ENCODE measurements at regions not wholly inside any gene's neighbourhood (a gene's known extent, or its start where the extent isn't known, plus 50 kb on each side); places are given as distances from the start of the nearest gene placed in this dataset.
"Not testable (repeated sequence)": the region's sequence is repeated elsewhere in the genome, so short reads cannot be mapped to it uniquely, and the experiment has no call there.

DNA sequence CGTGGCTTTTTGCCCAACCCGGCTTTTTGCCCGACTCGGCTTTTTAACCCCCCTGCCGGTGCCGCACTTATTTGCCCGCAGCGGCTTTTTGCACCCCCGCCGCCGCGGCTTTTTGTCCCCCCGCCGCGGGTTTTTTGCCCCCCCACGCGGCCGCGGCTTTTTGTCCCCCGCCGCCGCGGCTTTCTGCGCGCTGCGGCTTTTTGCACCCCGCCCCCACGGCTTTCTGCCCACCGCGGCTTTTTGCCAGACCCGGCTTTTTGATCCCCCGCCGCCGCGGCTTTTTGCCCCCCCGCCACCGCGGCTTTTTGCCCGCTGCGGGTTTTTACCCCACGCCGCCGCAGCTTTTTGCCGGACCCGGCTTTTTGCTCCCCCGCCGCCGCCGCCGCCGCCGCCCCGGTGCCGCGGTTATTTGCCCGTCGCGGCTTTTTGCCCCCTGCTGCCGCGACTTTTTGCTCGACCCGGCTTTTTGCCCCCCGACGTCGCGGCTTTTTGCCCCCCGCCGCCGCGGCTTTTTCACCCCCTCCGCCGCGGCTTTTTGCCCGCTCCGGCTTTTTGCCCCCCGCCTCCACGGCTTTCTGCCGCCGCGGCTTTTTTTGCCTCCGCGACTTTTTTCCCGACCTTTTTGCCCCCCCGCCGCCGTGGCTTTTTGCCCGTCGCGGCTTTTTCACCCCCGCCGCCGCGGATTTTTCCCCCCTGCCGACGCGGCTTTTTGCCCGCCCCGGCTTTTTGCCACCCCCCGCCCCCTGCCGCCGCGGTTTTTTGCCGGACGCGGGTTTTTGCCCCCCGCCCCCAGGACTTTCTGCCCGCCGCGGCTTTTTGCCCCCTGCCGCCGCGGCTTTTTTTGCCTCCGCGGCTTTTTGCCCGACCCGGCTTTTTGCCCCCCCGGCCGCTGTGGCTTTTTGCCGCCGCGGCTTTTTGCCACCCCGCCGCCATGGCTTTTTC, 2786.5 kb downstream of the RPIA start:
- DNase-seq (ENCODE audit: low spot score): no peak
- TF ChIP-seq, protein P1, sequence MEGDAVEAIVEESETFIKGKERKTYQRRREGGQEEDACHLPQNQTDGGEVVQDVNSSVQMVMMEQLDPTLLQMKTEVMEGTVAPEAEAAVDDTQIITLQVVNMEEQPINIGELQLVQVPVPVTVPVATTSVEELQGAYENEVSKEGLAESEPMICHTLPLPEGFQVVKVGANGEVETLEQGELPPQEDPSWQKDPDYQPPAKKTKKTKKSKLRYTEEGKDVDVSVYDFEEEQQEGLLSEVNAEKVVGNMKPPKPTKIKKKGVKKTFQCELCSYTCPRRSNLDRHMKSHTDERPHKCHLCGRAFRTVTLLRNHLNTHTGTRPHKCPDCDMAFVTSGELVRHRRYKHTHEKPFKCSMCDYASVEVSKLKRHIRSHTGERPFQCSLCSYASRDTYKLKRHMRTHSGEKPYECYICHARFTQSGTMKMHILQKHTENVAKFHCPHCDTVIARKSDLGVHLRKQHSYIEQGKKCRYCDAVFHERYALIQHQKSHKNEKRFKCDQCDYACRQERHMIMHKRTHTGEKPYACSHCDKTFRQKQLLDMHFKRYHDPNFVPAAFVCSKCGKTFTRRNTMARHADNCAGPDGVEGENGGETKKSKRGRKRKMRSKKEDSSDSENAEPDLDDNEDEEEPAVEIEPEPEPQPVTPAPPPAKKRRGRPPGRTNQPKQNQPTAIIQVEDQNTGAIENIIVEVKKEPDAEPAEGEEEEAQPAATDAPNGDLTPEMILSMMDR (IDR thresholded peaks at IDR 0.05; ENCODE audit: extremely low read depth, missing control alignments): no peak

DNA sequence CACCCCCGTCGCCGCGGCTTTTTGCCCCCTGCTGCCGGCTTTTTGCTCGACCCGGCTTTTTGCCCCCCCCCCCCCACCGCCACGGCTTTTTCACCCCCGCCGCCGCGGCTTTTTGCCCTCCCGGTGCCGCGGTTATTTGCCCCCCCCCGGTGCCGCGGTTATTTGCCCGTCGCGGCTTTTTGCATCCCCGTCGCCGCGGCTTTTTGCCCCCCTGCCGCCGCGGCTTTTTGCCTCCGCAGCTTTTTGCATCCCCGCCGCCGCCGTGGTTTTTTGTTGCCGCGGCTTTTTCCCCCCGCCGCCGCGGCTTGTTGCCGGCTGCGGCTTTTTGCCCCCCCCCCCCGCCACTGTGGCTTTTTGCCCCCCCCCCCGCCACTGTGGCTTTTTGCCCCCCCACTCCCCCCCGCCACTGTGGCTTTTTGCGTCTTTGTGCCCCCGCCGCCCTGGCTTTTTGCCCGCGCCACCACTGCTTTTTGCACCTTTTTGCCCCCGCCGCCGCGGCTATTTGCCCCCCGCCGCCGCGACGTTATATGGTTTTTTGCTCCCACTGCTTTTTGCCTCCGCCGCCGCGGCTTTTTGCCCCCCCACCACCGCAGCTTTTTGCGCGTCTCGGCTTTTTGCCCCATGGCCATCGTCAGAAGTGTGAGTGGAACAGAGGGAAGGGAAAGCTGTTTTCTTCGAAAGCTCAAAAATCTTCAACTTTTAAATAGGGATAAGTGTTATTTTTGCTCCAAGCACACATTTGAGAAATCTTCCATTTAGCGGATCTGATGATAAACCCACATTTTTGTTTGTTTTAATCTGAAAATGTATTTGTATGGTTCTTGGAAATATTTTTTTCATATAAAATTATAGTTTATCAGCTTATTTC, 2787.6 kb downstream of the RPIA start:
- not testable (repeated sequence) for DNase-seq (ENCODE audit: low spot score)

GRCh38 chr2:91485226-91485625, 2793.8 kb downstream of the RPIA start:
- DNase-seq (ENCODE audit: low spot score): not testable (repeated sequence)

GRCh38 chr2:91497129-91498064, 2805.9 kb downstream of the RPIA start:
- not testable (repeated sequence) for DNase-seq (ENCODE audit: low spot score)

- not testable (repeated sequence) for DNase-seq (ENCODE audit: low spot score)
Observed at GRCh38 chr2:91498065-91498449, 2806.6 kb downstream of the RPIA start.

DNA sequence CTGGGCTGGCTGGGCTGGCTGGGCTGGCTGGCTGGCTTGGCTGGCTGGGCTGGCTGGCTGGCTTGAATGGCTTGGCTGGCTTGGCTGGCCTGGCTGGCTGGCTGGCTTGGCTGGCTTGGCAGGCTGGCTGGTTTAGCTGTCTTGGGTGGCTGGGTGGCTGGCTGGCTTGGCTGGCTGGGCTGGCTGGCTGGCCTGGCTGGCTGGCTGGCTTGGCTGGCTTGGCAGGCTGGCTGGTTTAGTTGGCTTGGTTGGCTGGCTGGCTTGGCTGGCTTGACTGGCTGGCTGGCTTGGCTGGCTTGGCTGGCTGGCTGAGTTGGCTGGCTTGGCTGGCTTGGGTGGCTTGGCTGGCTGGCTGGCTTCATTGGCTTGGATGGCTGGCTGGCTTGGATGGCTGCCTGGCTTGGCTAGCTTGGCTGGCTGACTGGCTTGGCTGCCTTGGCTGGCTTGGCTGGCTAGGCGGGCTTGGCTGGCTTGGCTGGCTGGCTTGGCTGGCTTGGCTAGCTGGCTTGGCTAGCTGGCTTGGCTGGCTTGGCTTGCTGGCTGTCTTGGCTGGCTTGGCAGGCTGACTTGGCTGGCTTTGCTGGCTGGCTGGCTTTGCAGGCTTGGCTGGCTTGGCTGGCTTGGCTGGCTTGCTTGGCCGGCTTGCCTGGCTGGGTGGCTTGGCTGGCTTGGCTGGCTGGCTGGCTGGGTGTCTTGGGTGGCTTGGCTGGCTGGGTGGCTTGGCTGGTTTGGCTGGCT, 2807.2 kb downstream of the RPIA start:
- not testable (repeated sequence) for DNase-seq (ENCODE audit: low spot score)

DNA sequence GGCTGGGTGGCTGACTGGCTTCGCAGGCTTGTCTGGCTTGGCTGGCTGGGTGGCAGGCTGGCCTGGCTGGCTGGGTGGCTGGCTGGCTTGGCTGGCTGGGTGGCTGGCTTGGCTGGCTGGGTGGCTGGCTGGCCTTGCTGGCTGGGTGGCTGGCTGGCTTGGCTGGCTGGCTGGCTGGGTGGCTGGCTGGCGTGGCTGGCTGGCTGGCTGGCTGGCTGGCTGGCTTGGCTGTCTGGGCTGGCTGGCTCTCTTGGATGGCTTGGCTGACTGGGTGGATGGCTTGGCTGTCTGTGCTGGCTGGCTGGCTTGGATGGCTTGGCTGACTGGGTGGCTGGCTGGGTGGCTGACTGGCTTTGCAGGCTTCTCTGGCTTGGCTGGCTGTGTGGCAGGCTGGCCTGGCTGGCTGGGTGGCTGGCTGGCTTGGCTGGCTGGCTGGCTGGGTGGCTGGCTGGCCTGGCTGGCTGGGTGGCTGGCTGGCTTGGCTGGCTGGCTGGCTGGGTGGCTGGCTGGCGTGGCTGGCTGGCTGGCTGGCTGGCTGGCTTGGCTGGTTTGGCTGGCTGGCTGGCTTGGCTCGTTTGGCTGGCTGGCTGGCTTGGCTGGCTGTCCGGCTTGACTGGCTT, 2808.1 kb downstream of the RPIA start:
- DNase-seq (ENCODE audit: low spot score): not testable (repeated sequence)

GRCh38 chr2:91500246-91500977, 2808.9 kb downstream of the RPIA start:
- DNase-seq (ENCODE audit: low spot score): not testable (repeated sequence)

GRCh38 chr2:91500978-91501310, 2809.5 kb downstream of the RPIA start:
- DNase-seq (ENCODE audit: low spot score): not testable (repeated sequence)

DNA sequence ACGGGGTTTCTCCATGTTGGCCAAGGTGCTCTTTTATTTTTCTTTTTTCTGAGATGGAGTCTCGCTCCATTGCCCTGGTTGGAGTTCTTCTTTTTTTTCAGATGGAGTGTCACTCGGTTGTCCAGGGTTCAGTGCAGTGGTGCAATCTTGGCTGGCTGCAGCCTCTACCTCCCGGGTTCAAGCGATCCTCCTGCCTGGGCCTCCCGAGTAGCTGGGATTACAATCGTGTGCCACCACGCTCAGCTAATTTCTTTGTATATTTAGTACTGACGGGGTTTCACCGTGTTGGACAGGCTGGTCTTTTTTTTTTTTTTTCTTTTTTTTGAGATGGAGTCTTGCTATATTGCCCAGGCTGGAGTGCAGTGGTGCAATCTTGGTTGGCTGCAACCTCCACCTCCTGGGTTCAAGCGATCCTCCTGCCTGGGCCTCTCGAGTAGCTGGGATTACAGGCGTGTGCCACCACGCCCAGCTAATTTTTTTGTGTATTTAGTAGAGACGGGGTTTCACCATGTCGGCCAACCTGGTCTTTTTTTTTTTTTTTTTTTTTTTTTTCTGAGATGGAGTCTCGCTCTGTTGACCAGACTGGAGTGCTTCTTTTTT, 2810.1 kb downstream of the RPIA start:
- not testable (repeated sequence) for DNase-seq (ENCODE audit: low spot score)

DNA sequence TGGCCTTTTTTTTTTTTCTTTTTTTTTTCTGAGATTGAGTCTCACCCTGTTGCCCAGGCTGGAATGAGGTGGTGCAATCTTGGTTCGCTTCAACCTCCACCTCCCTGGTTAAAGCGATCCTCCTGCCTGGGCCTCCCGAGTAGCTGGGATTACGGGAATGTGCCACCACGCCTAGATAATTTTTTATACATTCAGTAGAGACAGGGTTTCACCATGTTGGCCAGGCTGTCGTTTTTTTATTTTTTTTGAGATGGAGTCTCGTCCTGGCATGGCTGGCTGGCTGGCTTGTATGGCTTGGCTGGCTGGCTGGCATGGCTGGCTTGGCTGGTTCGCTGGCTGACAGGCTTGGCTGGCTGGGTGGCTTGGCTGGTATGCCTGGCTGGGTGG, 2812.1 kb downstream of the RPIA start:
- not testable (repeated sequence) for DNase-seq (ENCODE audit: low spot score)

- not testable (repeated sequence) for DNase-seq (ENCODE audit: low spot score)
Observed at GRCh38 chr2:91503959-91504741, 2812.7 kb downstream of the RPIA start.

DNA sequence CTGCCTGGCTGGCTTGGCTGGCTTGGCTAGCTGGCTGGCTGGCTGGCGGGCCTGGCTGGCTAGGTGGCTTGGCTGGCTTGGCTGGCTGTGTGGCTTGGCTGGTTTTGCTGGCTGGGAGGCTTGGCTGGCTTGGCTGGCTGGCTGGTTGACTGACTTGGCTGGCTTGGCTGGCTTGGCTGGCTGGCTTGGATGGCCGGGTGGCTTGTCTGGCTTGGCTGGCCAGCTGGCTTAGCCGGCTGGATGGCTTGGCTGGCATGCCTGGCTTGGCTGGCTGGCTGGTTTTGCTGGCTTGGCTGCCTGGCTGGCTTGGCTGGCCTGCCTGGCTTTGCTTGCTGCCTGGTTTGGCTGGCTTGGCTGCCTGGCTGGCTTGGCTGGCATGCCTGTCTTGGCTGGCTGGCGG, 2817.3 kb downstream of the RPIA start:
- DNase-seq (ENCODE audit: low spot score): not testable (repeated sequence)

DNA sequence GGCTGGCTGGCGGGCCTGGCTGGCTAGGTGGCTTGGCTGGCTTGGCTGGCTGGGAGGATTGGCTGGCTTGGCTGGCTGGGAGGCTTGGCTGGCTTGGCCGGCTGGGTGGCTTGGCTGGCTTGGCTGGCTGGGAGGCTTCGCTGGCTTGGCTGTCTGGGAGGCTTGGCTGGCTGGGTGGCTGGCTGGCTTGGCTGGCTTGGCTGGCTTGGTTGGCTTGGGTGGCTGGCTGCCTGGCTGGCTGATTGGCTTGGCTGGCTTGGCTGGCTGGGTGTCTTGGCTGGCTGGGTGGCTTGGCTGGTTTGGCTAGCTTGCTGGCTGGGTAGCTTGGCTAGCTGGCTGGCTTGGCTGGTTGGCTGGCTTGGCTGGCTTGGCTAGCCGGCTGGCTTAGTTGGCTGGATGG, 2817.8 kb downstream of the RPIA start:
- not testable (repeated sequence) for DNase-seq (ENCODE audit: low spot score)

DNA sequence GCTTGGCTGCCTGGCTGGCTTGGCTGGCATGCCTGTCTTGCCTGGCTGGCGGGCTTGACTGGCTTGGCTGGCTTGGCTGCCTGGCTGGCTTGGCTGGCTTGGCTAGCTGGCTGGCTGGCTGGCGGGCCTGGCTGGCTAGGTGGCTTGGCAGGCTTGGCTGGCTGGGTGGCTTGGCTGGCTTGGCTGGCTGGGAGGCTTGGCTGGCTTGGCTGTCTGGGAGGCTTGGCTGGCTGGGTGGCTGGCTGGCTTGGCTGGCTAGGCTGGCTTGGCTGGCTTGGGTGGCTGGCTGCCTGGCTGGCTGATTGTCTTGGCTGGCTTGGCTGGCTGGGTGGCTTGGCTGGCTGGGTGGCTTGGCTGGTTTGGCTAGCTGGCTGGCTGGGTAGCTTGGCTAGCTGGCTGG, 2819.7 kb downstream of the RPIA start:
- not testable (repeated sequence) for DNase-seq (ENCODE audit: low spot score)

- DNase-seq (ENCODE audit: low spot score): not testable (repeated sequence)
Observed at GRCh38 chr2:91515966-91516365, 2824.5 kb downstream of the RPIA start.

GRCh38 chr2:91516669-91517068, 2825.2 kb downstream of the RPIA start:
- DNase-seq (ENCODE audit: low spot score): not testable (repeated sequence)
